ACHN (cell line): ENCODE measurements at regions not wholly inside any gene's neighbourhood (a gene's known extent, or its start where the extent isn't known, plus 50 kb on each side); places are given as distances from the start of the nearest gene placed in this dataset.
A peak's percentile ranks its signal among the peaks of the same experiment; 100 is the strongest.

Experiments
- DNase-seq: peaks from one replicate; pipeline ENCODE4 v3.0.0-alpha.2; 2015
- in situ Hi-C: cut with HindIII; loops from 2 replicates; pipeline ENCODE4 v1.10.0; 2017; ENCODE audit warnings: low sequenced_read_pairs, low pct_ligation_motif_present, low pct_unique_long_range_greater_than_20kb

DNA sequence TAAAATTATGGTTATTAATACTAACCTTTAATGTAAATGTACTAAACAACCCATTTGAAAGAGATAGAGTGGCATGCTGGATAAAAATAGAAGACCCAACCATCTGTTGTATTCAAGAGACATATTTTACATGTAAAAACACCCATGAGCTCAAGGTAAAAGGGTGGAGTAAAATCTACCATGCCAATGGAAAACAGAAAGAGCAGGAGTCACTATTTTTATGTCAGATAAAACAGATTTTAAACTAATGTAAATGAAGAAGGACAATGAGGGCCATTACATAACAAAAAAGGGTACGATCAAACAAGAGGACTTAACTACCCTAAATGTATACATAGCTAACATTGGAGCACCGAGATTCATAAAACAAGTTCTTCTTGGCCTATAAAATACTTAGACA is 66.3 kb downstream of the ITM2A start:
- in situ Hi-C loops: no loop called here
- DNase-seq: no peak

DNA sequence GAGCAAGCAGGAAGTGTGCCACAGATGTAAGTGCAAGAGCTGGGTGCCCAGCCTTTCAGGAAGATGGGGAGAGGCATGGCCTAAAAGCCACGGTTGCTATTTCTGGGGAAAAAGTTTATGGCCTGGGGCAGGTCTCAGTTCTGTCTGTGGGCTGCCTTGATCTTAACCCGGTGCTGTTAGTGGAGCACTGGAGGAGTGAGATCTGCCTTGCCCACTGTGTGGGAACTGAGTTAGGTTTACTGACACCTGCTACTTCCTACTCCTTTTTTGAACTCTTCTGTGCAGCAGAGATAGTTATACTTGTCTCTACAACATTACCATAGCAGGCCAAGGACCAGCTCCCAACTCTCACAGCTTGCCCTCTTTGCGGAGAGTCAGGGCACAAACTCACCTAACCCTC is 76.5 kb downstream of the ITM2A start:
- in situ Hi-C loops: no loop called here

DNA sequence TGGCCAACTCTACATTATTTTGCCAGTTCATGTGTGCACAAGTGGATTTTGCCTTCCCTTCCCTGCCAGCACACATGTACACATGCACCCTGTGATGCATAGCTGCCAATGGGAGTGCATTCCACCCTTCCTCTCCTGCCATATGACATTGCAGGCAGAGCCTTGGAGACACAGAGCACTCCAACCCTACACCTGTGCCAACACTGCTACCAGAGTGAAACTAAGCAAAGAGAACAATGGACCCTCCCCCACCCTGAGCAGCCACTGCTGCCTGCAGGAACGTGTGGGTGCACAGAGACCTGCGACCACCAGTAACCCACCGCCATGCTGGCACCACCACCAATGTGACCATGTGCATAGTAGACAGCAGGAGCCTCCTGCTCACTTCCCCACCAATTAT is 78.4 kb downstream of the ITM2A start:
- in situ Hi-C loops: no loop called here
- no peak for DNase-seq

More for the DNA sequence above, 76.5 kb downstream of the ITM2A start:
- DNase-seq: no peak

DNA sequence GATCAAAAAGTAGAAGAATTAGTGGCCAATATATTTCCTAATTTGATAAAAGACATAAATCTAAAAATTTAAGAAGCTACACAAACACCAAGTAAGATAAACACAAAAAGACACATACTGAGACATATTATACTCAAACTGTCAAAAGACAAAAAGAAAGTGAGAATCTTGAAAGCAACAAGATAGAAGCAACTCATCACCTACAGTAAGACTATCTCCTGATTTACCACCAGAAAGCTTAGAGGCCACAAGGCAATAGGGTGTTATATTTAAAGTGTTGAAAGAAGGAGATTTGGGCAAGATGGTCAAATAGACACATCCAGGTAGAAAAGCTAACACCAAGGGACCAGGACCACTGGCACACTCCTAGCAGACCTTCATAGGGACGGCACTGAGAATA is 79.4 kb downstream of the ITM2A start:
- no peak for DNase-seq
- in situ Hi-C loops: no loop called here

DNA sequence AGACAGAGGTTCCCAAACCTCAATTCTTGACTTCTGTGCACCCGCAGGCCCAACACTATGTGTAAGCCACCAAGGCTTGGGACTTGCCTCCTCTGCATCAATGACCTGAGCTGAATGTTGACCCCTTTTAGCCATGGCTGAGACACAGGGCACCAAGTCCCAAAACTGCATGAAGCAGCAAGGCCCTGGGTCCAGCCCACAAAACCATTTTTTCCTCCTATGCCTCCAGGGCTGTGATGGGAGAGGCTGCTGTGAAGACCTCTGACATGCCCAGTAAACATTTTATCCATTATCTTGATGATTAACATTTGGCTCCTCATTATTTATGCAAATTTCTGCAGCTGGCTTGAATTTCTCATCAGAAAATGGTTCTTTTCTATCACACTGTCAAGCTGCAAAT is 85.4 kb downstream of the ITM2A start:
- no peak for DNase-seq
- in situ Hi-C loops: no loop called here

DNA sequence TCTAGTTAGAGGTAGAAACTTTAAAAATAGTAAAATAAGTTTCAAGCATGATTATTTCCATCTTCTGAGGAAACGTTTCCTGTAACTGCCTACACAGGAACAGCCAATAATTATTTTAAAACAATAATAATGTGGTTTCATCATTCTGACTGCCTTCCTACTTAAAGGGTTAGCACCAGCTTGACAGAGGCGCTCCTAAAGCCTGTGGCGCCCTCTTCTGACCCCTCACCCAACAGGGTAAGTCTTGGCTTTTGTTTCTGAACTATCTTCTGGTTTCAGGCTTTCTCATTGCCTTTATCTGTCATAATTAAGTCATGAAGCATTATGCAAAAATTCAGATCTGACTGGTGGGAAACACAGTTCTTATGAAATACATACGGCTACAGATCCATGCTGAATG is 96.7 kb downstream of the ITM2A start:
- in situ Hi-C loops: no loop called here
- DNase-seq: peak; percentile 7

DNA sequence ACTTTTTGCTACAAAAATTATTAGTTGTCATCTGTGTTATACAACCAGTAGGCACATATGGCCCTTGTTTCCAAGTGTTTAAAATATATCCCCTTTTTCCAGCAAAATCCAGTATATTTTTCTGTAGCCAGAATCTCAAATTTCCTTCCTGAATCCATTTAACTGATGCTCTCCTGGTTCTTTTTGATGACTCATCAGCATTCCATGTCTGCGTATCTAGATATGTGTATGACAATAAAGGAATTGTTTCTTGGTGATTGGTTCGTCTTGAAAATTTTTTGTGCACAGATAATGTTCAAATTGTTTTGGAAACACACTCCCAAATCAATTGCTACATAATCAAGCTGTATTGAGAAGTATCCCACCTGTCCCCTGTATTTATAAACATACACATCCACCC is 98.3 kb downstream of the ITM2A start:
- no peak for DNase-seq
- in situ Hi-C loops: no loop called here

DNA sequence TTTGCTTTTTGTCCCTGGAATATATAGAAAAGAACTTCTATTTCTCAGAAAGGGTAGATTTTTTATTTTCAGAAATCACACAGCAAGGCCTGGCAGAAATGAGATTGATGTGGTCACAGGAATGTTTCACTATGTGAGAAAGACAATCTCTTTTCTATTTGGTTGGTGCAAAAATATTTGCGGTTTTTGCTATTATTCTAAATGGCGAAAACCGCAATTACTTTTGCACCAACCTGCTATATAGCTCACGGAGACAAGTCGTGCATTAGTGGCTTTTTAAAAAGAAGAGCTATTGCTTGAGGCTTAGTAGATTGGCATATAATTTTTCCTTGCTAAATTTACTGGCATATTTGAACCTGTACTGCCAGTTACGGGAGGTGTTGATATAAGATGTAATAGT is 100.4 kb downstream of the ITM2A start:
- no peak for DNase-seq
- in situ Hi-C loops: no loop called here

DNA sequence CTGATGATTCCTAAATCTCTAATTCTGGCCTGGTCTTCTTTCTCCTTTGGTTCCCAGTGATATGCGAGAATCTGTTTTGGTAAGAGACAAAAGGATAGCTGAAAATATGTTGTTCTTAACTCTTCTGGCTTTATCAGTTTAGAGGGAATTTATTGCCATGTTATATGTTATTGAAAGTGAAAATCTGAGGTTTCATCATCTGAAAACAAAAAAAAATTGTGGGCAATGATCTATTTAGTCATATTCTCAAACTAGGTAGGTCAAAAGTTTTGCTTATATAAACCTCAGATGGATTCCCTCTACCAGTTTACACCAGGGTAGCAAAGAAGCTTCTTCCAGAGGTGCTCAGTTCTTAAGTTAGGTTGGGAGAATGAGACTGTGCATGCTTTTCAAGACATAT is 103.6 kb downstream of the ITM2A start:
- DNase-seq: no peak
- in situ Hi-C loops: no loop called here

DNA sequence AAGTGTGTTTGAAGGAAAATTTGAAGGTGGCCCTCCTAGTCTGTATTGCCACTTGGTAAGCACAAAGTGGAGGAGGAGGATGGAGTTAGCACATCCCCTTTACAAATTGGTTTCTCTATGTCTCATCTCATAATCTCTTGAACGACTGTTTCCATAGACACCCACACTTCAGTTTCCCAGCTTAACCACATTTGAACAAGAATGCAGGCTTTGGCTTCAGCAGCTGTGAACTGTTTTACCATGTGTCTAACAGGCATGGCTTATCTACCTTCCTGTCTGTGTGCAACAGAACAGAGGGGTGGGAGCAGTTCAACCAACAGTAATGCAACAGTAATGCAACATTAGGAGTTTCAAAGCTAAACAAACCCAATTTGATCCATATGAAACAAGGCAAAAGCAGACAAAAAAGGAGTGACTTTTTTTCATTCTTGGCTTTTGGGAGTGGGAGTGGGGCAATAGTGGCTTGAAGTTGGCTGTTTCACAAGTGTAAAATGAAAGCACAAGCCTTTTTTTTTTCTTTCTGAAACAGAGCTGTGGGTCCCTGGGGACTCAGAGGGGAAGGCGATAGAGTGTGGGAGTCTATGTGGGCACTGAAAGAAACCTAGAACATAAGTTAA is 108.0 kb downstream of the ITM2A start:
- in situ Hi-C loops: no loop called here
- DNase-seq: no peak

DNA sequence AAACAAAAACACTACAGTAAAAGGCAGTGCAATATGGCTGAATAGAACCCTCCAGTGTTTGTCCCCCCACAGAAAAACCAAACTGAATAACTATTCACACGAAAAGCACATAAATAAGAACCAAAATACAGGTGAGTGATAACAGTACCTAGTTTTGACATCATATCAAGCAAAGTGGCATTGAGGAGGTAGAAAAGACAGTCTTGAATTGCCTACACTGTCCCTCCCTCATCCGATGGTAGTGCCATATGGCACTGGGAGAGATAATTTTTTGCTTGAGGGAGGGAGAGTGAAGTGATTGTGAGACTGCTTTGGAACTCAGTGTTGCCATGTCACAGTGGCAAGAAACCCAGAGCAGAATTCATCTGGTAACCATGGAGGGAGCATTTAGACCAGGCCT is 99.2 kb downstream of the GPR174 start:
- in situ Hi-C loops: no loop called here
- no peak for DNase-seq

DNA sequence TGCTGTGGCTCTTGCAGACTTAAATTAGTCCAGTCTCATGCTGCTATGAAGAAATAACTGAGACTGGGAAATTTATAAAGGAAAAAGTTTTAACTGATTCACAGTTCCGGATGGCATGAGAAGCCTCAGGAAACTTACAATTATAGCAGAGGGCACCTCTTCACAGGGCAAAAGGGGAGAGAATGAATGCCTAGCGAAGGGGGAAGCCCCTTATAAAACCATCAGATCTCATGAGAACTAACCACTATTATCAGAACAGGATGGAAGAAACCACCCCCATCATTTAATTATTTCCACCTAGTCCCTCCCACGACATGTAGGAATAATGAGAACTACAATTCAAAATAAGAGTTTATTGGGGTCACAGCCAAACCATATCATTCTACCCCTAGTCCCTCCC is 91.4 kb downstream of the GPR174 start:
- in situ Hi-C loops: no loop called here

DNA sequence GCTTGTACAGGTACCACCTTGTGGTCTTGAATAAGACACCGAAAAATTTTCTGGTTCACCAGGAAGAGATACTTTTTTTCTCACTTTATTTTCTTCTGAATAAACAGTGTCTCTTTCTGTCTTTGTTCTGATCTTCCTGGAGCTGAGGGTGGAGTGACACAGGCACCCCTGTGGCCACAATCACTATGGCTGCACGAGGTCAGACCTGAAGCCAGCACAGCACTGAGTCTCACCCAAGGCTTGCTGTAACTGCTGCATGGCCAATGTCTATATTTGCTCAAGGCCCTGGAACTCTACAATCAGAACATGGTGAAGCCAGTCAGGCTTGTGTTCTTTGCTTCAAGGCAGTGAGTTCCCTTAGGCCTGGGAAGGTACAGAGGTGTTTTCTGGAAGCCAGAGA is 87.2 kb downstream of the GPR174 start:
- no peak for DNase-seq
- in situ Hi-C loops: no loop called here

More for the DNA sequence above, 91.4 kb downstream of the GPR174 start:
- DNase-seq: no peak
